ENCODE measurements at regions not wholly inside any gene's neighbourhood (a gene's known extent, or its start where the extent isn't known, plus 50 kb on each side); places are given as distances from the start of the nearest gene placed in this dataset.

DNA sequence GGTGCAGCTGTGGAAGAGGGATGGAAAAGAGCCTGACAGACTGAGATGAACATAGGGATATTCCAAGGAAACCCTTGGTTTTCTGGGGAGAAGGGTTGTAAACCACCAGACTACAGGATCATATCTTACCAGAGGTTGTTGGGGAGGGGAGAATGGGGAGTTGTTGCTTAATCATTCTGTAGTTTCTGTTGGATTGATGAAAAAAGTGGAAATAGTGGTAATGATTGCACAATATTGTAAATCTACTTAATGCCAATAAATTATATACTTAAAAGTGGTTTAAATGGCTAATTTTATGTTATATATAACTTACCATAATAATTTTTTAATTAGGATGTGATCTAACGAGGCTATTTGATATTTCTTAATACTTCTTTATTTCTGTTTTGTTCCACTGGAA, 800.9 kb downstream of the BCL11A start:
- RAD21 ChIA-PET (ENCODE audit: unreplicated experiment): no interaction called here
- H4K20me1 ChIP-seq (ENCODE audit: control insufficient read depth, insufficient read depth): no peaks in the 10 kb centered on the region
- CTCF ChIA-PET: interaction anchor here (1.3 kb wide), 1 partner anchor 677 kb away, joined by 3 read pairs; no protein-coding TSS in a partner anchor
- H2AFZ ChIP-seq (ENCODE audit: control insufficient read depth, low read depth, low read length): no peak overlapping the region
- no peak overlapping the region for H3K4me3 ChIP-seq
- FAIRE-seq (no peak), DNase-seq (ENCODE audit: low read depth, low spot score) (no peak), ATAC-seq (no peak)
- in situ Hi-C loops (cut with MboI): no loop called here
- no peak overlapping the region for H3K9ac ChIP-seq (ENCODE audit: control insufficient read depth, insufficient read depth, low read length)
- SMC1A ChIA-PET (ENCODE audit: uncharacterized antibody, unreplicated experiment): no interaction called here
- H3K27ac ChIP-seq (ENCODE audit: control insufficient read depth, insufficient read depth): no peak overlapping the region
- no peak overlapping the region for H3K4me2 ChIP-seq (ENCODE audit: control insufficient read depth, insufficient read depth)
- no peaks in the 10 kb centered on the region for H3K79me2 ChIP-seq (ENCODE audit: control insufficient read depth, insufficient read depth, low read length)
- POLR2A ChIA-PET: no interaction called here
- H3K27me3 ChIP-seq (replicated peaks in 1 of 2; ENCODE audit: control insufficient read depth in 2 of 2, insufficient read depth in 2 of 2, low read length in 1 of 2): no peaks in the 10 kb centered on the region
- intact Hi-C loops (cut with micrococcal nuclease; ENCODE audit: unreplicated experiment): no loop called here
- no peaks in the 10 kb centered on the region for H3K36me3 ChIP-seq (ENCODE audit: control insufficient read depth in 2 of 2, insufficient read depth in 2 of 2, low read length in 1 of 2)
- no TSS peak for BruUV-seq (replicated peaks)
- no peaks in the 10 kb centered on the region for H3K9me3 ChIP-seq (replicated peaks; ENCODE audit: control insufficient read depth, insufficient read depth, low read length)
- TF ChIP-seq TAF1 (IDR thresholded peaks at IDR 0.05; ENCODE audit: borderline replicate concordance, low read depth, low read length): no peak
- TF ChIP-seq PAX5 (IDR thresholded peaks at IDR 0.05; ENCODE audit: borderline replicate concordance, low read depth, low read length): no peak
- no peak for TF ChIP-seq ESRRA (IDR thresholded peaks at IDR 0.05; ENCODE audit: low read length)
- TF ChIP-seq POLR2AphosphoS5 (IDR thresholded peaks at IDR 0.05; ENCODE audit: low read length): no peak
- no peaks in the 10 kb centered on the region for H3K4me1 ChIP-seq (ENCODE audit: control insufficient read depth, insufficient read depth, low read length)
- 0% methylated on average over 1 of the region's 1 CpG for WGBS (ENCODE audit: insufficient coverage, insufficient replicate concordance, low lambda C conversion rate, missing lambda C conversion rate)

DNA sequence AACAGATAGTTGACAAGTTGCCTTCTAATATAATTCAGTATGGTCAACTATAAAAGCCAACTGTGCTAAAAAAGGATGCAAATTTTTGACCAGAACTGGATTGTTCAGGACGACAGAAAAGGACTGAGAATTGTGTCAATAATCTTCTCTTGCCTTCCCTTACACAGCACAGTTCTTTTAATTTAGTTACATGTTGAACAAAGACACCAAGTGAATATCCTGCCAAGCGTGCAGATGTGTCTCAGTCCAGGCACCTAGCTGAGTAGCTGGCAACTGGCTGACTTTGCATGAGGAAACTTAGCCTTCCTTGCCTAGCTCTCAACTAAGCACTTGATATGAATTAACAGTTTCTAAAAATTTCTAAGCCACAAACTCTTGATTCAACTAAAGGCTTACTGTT, 801.4 kb downstream of the BCL11A start:
- H3K9me3 ChIP-seq (replicated peaks; ENCODE audit: control insufficient read depth, insufficient read depth, low read length): no peaks in the 10 kb centered on the region
- ATAC-seq (no peak), FAIRE-seq (no peak), DNase-seq (ENCODE audit: low read depth, low spot score) (no peak)
- no peaks in the 10 kb centered on the region for H4K20me1 ChIP-seq (ENCODE audit: control insufficient read depth, insufficient read depth)
- WGBS (ENCODE audit: insufficient coverage, insufficient replicate concordance, low lambda C conversion rate, missing lambda C conversion rate): 3% methylated on average over 2 of the region's 2 CpGs
- ChIA-PET POLR2A (no interaction called here), CTCF (interaction anchor here (1.3 kb wide), 1 partner anchor 677 kb away, joined by 3 read pairs; no protein-coding TSS in a partner anchor), SMC1A (ENCODE audit: uncharacterized antibody, unreplicated experiment) (no interaction called here), RAD21 (ENCODE audit: unreplicated experiment) (no interaction called here)
- H3K9ac ChIP-seq (ENCODE audit: control insufficient read depth, insufficient read depth, low read length): no peak overlapping the region
- H3K36me3 ChIP-seq (ENCODE audit: control insufficient read depth in 2 of 2, insufficient read depth in 2 of 2, low read length in 1 of 2): no peaks in the 10 kb centered on the region
- no peaks in the 10 kb centered on the region for H3K4me1 ChIP-seq (ENCODE audit: control insufficient read depth, insufficient read depth, low read length)
- intact Hi-C loops (cut with micrococcal nuclease; ENCODE audit: unreplicated experiment): no loop called here
- TF ChIP-seq POLR2A (IDR thresholded peaks at IDR 0.05; ENCODE audit: low read depth, low read length): no peak
- TF ChIP-seq ATF7 (IDR thresholded peaks at IDR 0.05; ENCODE audit: low read depth): no peak
- TF ChIP-seq, protein P1, sequence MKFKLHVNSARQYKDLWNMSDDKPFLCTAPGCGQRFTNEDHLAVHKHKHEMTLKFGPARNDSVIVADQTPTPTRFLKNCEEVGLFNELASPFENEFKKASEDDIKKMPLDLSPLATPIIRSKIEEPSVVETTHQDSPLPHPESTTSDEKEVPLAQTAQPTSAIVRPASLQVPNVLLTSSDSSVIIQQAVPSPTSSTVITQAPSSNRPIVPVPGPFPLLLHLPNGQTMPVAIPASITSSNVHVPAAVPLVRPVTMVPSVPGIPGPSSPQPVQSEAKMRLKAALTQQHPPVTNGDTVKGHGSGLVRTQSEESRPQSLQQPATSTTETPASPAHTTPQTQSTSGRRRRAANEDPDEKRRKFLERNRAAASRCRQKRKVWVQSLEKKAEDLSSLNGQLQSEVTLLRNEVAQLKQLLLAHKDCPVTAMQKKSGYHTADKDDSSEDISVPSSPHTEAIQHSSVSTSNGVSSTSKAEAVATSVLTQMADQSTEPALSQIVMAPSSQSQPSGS (IDR thresholded peaks at IDR 0.05; ENCODE audit: low read length): no peak
- no peak for TF ChIP-seq NBN (IDR thresholded peaks at IDR 0.05)
- no peak for TF ChIP-seq HDGF (IDR thresholded peaks at IDR 0.05)
- TF ChIP-seq, protein P2, sequence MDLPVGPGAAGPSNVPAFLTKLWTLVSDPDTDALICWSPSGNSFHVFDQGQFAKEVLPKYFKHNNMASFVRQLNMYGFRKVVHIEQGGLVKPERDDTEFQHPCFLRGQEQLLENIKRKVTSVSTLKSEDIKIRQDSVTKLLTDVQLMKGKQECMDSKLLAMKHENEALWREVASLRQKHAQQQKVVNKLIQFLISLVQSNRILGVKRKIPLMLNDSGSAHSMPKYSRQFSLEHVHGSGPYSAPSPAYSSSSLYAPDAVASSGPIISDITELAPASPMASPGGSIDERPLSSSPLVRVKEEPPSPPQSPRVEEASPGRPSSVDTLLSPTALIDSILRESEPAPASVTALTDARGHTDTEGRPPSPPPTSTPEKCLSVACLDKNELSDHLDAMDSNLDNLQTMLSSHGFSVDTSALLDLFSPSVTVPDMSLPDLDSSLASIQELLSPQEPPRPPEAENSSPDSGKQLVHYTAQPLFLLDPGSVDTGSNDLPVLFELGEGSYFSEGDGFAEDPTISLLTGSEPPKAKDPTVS (IDR thresholded peaks at IDR 0.05; ENCODE audit: low read depth, low read length): no peak
- no peak for TF ChIP-seq ZNF217 (IDR thresholded peaks at IDR 0.05)
- no peak for TF ChIP-seq E2F8 (IDR thresholded peaks at IDR 0.05; ENCODE audit: low read depth, partially characterized antibody)
- no peak for TF ChIP-seq KLF5 (IDR thresholded peaks at IDR 0.05; ENCODE audit: partially characterized antibody)
- TF ChIP-seq MEF2A (IDR thresholded peaks at IDR 0.05; ENCODE audit: insufficient read depth, low read depth, low read length): no peak
- no peaks in the 10 kb centered on the region for H3K27me3 ChIP-seq (replicated peaks in 1 of 2; ENCODE audit: control insufficient read depth in 2 of 2, insufficient read depth in 2 of 2, low read length in 1 of 2)
- H2AFZ ChIP-seq (ENCODE audit: control insufficient read depth, low read depth, low read length): no peak overlapping the region
- no peak overlapping the region for H3K27ac ChIP-seq (ENCODE audit: control insufficient read depth, insufficient read depth)
- in situ Hi-C loops (cut with MboI): no loop called here
- no TSS peak for BruUV-seq (replicated peaks)
- no peak overlapping the region for H3K4me3 ChIP-seq
- H3K79me2 ChIP-seq (ENCODE audit: control insufficient read depth, insufficient read depth, low read length): no peaks in the 10 kb centered on the region
- H3K4me2 ChIP-seq (ENCODE audit: control insufficient read depth, insufficient read depth): no peak overlapping the region

Data from GM12878 (cell line).